SK-N-SH treated with all-trans-retinoic acid at 6 μM for 48 hours (cell line): ENCODE measurements at regions not wholly inside any gene's neighbourhood (a gene's known extent, or its start where the extent isn't known, plus 50 kb on each side); places are given as distances from the start of the nearest gene placed in this dataset.

Source experiments
- ATAC-seq: fragments of 200-7000 bp; cut with Tn5 transposase; 3 replicates; pipeline ENCODE4 v1.9.1; 2020; ENCODE audit warnings: mild to moderate bottlenecking, moderate library complexity
- ARNTL ChIP-seq: fragments of 450-650 bp; formaldehyde crosslinking; IDR thresholded peaks from 2 replicates; pipeline ENCODE4 v1.5.0; 2020; ENCODE audit warnings: low read depth, mild to moderate bottlenecking, moderate library complexity, borderline replicate concordance
- BACH2 ChIP-seq: fragments of 250-450 bp; sonication (Bioruptor Pico); IDR thresholded peaks from 2 replicates; pipeline ENCODE4 v1.9.0; 2021; ENCODE audit warnings: mild to moderate bottlenecking, borderline replicate concordance
- CREB5 ChIP-seq: fragments of 250-450 bp; sonication (Bioruptor Pico); IDR thresholded peaks from 2 replicates; pipeline ENCODE4 v1.5.1; 2020; ENCODE audit warnings: low read depth, mild to moderate bottlenecking, moderate library complexity
- CSDC2 ChIP-seq: fragments of 250-450 bp; sonication (Bioruptor Pico); IDR thresholded peaks from 2 replicates; pipeline ENCODE4 v1.5.0; 2020; ENCODE audit warnings: mild to moderate bottlenecking, moderate library complexity
- CSRNP3 ChIP-seq: fragments of 250-450 bp; sonication (Bioruptor Pico); IDR thresholded peaks from 2 replicates; pipeline ENCODE4 v1.5.1; 2021; ENCODE audit warnings: mild to moderate bottlenecking, moderate library complexity
- ESRRG ChIP-seq: fragments of 250-450 bp; sonication (Bioruptor Pico); IDR thresholded peaks from 2 replicates; pipeline ENCODE4 v1.6.1; 2021; ENCODE audit warnings: mild to moderate bottlenecking
- GLIS3 ChIP-seq: fragments of 250-450 bp; sonication (Bioruptor Pico); IDR thresholded peaks from 2 replicates; pipeline ENCODE4 v1.5.0; 2020; ENCODE audit warnings: mild to moderate bottlenecking, moderate library complexity
- ISL1 ChIP-seq: fragments of 250-450 bp; sonication (Bioruptor Pico); IDR thresholded peaks from 2 replicates; pipeline ENCODE4 v2.1.2; 2022; ENCODE audit warnings: mild to moderate bottlenecking, moderate library complexity
- OSR1 ChIP-seq: fragments of 250-450 bp; sonication (Bioruptor Pico); IDR thresholded peaks from 2 replicates; pipeline ENCODE4 v1.8.0; 2022; ENCODE audit warnings: moderate library complexity, mild to moderate bottlenecking, inconsistent platforms
- PATZ1 ChIP-seq: fragments of 250-450 bp; sonication (Bioruptor Pico); IDR thresholded peaks from 2 replicates; pipeline ENCODE4 v1.8.0; 2020; ENCODE audit warnings: mild to moderate bottlenecking, moderate library complexity, borderline replicate concordance
- POU6F1 ChIP-seq: fragments of 250-450 bp; sonication (Bioruptor Pico); IDR thresholded peaks from 2 replicates; pipeline ENCODE4 v1.8.0; 2021; ENCODE audit warnings: low read depth, mild to moderate bottlenecking, moderate library complexity, borderline replicate concordance
- PPARA ChIP-seq: fragments of 250-450 bp; sonication (Bioruptor Pico); IDR thresholded peaks from 2 replicates; pipeline ENCODE4 v1.5.0; 2020; ENCODE audit warnings: mild to moderate bottlenecking, borderline replicate concordance
- RARB ChIP-seq: fragments of 250-450 bp; sonication (Bioruptor Pico); IDR thresholded peaks from 2 replicates; pipeline ENCODE4 v1.8.0; 2021; ENCODE audit warnings: mild to moderate bottlenecking, moderate library complexity
- SNAI2 ChIP-seq: fragments of 250-450 bp; sonication (Bioruptor Pico); IDR thresholded peaks from 2 replicates; pipeline ENCODE4 v1.5.0; 2020; ENCODE audit warnings: mild to moderate bottlenecking, moderate library complexity
- TCF4 ChIP-seq: fragments of 250-450 bp; sonication (Bioruptor Pico); IDR thresholded peaks from 2 replicates; pipeline ENCODE4 v1.8.0; 2021; ENCODE audit warnings: mild to moderate bottlenecking, moderate library complexity, borderline replicate concordance
- TOX ChIP-seq: fragments of 250-450 bp; sonication (Bioruptor Pico); IDR thresholded peaks from 2 replicates; pipeline ENCODE4 v1.8.0; 2021; ENCODE audit warnings: mild to moderate bottlenecking, moderate library complexity, borderline replicate concordance
- TSHZ2 ChIP-seq: fragments of 250-450 bp; sonication (Bioruptor Pico); IDR thresholded peaks from 2 replicates; pipeline ENCODE4 v1.5.0; 2020; ENCODE audit warnings: mild to moderate bottlenecking, moderate library complexity
- ZC3H10 ChIP-seq: fragments of 250-450 bp; sonication (Bioruptor Pico); IDR thresholded peaks from 2 replicates; pipeline ENCODE4 v1.5.1; 2021; ENCODE audit warnings: mild to moderate bottlenecking, moderate library complexity
- ZFP3 ChIP-seq: fragments of 250-450 bp; sonication (Bioruptor Pico); IDR thresholded peaks from 2 replicates; pipeline ENCODE4 v1.5.0; 2020; ENCODE audit warnings: mild to moderate bottlenecking, moderate library complexity
- ZFP30 ChIP-seq: fragments of 450-650 bp; formaldehyde crosslinking; IDR thresholded peaks from 2 replicates; pipeline ENCODE4 v1.5.0; 2022; ENCODE audit warnings: mild to moderate bottlenecking, moderate library complexity
- ZNF70 ChIP-seq: fragments of 450-650 bp; formaldehyde crosslinking; IDR thresholded peaks from 2 replicates; pipeline ENCODE4 v1.5.0; 2020; ENCODE audit warnings: mild to moderate bottlenecking, moderate library complexity
- ZNF8 ChIP-seq: fragments of 450-650 bp; formaldehyde crosslinking; IDR thresholded peaks from 2 replicates; pipeline ENCODE4 v1.5.0; 2020; ENCODE audit warnings: mild to moderate bottlenecking, moderate library complexity

GRCh38 chr4:62269918-62270317 lies 1069.8 kb downstream of the ADGRL3 start:
- no peak for ATAC-seq

GRCh38 chr4:62263454-62263853 lies 1063.3 kb downstream of the ADGRL3 start:
- ATAC-seq: no peak
- no peak for TF ChIP-seq RARB (CRISPR knock-in tag)
- no peak for TF ChIP-seq CSDC2 (CRISPR knock-in tag)
- no peak for TF ChIP-seq ARNTL (CRISPR knock-in tag)
- TF ChIP-seq PATZ1 (CRISPR knock-in tag): no peak
- TF ChIP-seq TCF4: no peak
- no peak for TF ChIP-seq TSHZ2 (CRISPR knock-in tag)
- no peak for TF ChIP-seq POU6F1 (CRISPR knock-in tag)
- TF ChIP-seq ZNF70 (CRISPR knock-in tag): no peak
- TF ChIP-seq GLIS3 (CRISPR knock-in tag): no peak
- TF ChIP-seq ZNF8 (CRISPR knock-in tag): no peak
- TF ChIP-seq ZFP30 (CRISPR knock-in tag): no peak
- no peak for TF ChIP-seq SNAI2 (CRISPR knock-in tag)

More at GRCh38 chr4:62269918-62270317, 1069.8 kb downstream of the ADGRL3 start:
- TF ChIP-seq POU6F1 (CRISPR knock-in tag) (no peak), CSRNP3 (CRISPR knock-in tag) (no peak), GLIS3 (CRISPR knock-in tag) (no peak), ESRRG (no peak), ARNTL (CRISPR knock-in tag) (no peak), BACH2 (CRISPR knock-in tag) (no peak), CSDC2 (CRISPR knock-in tag) (no peak), ISL1 (CRISPR knock-in tag) (no peak), ZFP30 (CRISPR knock-in tag) (no peak), CREB5 (CRISPR knock-in tag) (no peak), OSR1 (CRISPR knock-in tag) (no peak), TOX (CRISPR knock-in tag) (no peak), ZNF8 (CRISPR knock-in tag) (no peak)

- ATAC-seq: no peak
- TF ChIP-seq CREB5 (CRISPR knock-in tag): no peak
- TF ChIP-seq ZC3H10: no peak
- TF ChIP-seq TCF4: no peak
- no peak for TF ChIP-seq PATZ1 (CRISPR knock-in tag)
- no peak for TF ChIP-seq RARB (CRISPR knock-in tag)
- TF ChIP-seq PPARA (CRISPR knock-in tag): no peak
- TF ChIP-seq CSDC2 (CRISPR knock-in tag): no peak
- TF ChIP-seq ZFP3 (CRISPR knock-in tag): no peak
Observed at GRCh38 chr4:62262676-62263075, 1062.5 kb downstream of the ADGRL3 start.
